ENCODE measurements at regions not wholly inside any gene's neighbourhood (a gene's known extent, or its start where the extent isn't known, plus 50 kb on each side); places are given as distances from the start of the nearest gene placed in this dataset.

GRCh38 chr13:111542530-111543341, 222.3 kb downstream of the TEX29 start:
- Histone ChIP-seq H4K20me1 (ENCODE audit: control insufficient read depth, insufficient read depth, low read depth, low read length) (no peaks in the 10 kb centered on the region), H3K36me3 (ENCODE audit: control insufficient read depth, low read length) (no peaks in the 10 kb centered on the region), H3K9me2 (replicated peaks; ENCODE audit: control insufficient read depth, low read length) (no peaks in the 10 kb centered on the region), H3F3A (ENCODE audit: control insufficient read depth, insufficient read depth) (no peaks in the 10 kb centered on the region), H3K27ac (ENCODE audit: low read depth, low read length) (no peak overlapping the region), H3K4me2 (ENCODE audit: low read length) (no peak overlapping the region), H3K4me3 (ENCODE audit: low read length) (no peak overlapping the region), H3K4me1 (ENCODE audit: control insufficient read depth, low read length) (no peaks in the 10 kb centered on the region), H3K79me2 (ENCODE audit: control insufficient read depth, low read length) (no peaks in the 10 kb centered on the region), H3K27me3 (ENCODE audit: control insufficient read depth, low read length) (no peaks in the 10 kb centered on the region), H3K9me3 (ENCODE audit: control insufficient read depth, insufficient read depth, low read length) (no peaks in the 10 kb centered on the region; the same call in 1 of the 2 replicates)
- TF ChIP-seq EZH2phosphoT487 (IDR thresholded peaks at IDR 0.05; ENCODE audit: borderline replicate concordance, low read length) (no peak), CTCF (IDR thresholded peaks at IDR 0.05; ENCODE audit: low read depth, low read length, poor library complexity, severe bottlenecking) (no peak)

- Histone ChIP-seq H3K4me1 (ENCODE audit: control insufficient read depth, low read length) (no peaks in the 10 kb centered on the region), H3F3A (ENCODE audit: control insufficient read depth, insufficient read depth) (no peaks in the 10 kb centered on the region), H4K20me1 (ENCODE audit: control insufficient read depth, insufficient read depth, low read depth, low read length) (no peaks in the 10 kb centered on the region), H3K36me3 (ENCODE audit: control insufficient read depth, low read length) (no peaks in the 10 kb centered on the region), H3K9me2 (replicated peaks; ENCODE audit: control insufficient read depth, low read length) (no peaks in the 10 kb centered on the region), H3K9me3 (ENCODE audit: control insufficient read depth, insufficient read depth, low read length) (no peaks in the 10 kb centered on the region; the same call in 1 of the 2 replicates), H3K27ac (ENCODE audit: low read depth, low read length) (no peak overlapping the region), H3K4me2 (ENCODE audit: low read length) (no peak overlapping the region), H3K79me2 (ENCODE audit: control insufficient read depth, low read length) (no peaks in the 10 kb centered on the region), H3K4me3 (ENCODE audit: low read length) (no peak overlapping the region), H3K27me3 (ENCODE audit: control insufficient read depth, low read length) (no peaks in the 10 kb centered on the region)
- TF ChIP-seq CTCF (IDR thresholded peaks at IDR 0.05; ENCODE audit: low read depth, low read length, poor library complexity, severe bottlenecking), result no peak
- TF ChIP-seq EZH2phosphoT487 (IDR thresholded peaks at IDR 0.05; ENCODE audit: borderline replicate concordance, low read length), result no peak
Observed at GRCh38 chr13:111546921-111547675, 226.7 kb downstream of the TEX29 start.

GRCh38 chr13:111547726-111548273, 227.4 kb downstream of the TEX29 start:
- no peak overlapping the region for H3K4me2 ChIP-seq (ENCODE audit: low read length)
- no peaks in the 10 kb centered on the region; the same call in 1 of the 2 replicates for H3K9me3 ChIP-seq (ENCODE audit: control insufficient read depth, insufficient read depth, low read length)
- H3K27me3 ChIP-seq (ENCODE audit: control insufficient read depth, low read length), result no peaks in the 10 kb centered on the region

More at GRCh38 chr13:111547726-111548273, 227.4 kb downstream of the TEX29 start:
- no peak overlapping the region for H3K4me3 ChIP-seq (ENCODE audit: low read length)
- no peak for TF ChIP-seq EZH2phosphoT487 (IDR thresholded peaks at IDR 0.05; ENCODE audit: borderline replicate concordance, low read length)
- TF ChIP-seq CTCF (IDR thresholded peaks at IDR 0.05; ENCODE audit: low read depth, low read length, poor library complexity, severe bottlenecking), result no peak
- H3K9me2 ChIP-seq (replicated peaks; ENCODE audit: control insufficient read depth, low read length), result no peaks in the 10 kb centered on the region
- H3K4me1 ChIP-seq (ENCODE audit: control insufficient read depth, low read length), result no peaks in the 10 kb centered on the region
- H3K36me3 ChIP-seq (ENCODE audit: control insufficient read depth, low read length), result no peaks in the 10 kb centered on the region
- no peaks in the 10 kb centered on the region for H3F3A ChIP-seq (ENCODE audit: control insufficient read depth, insufficient read depth)
- no peaks in the 10 kb centered on the region for H3K79me2 ChIP-seq (ENCODE audit: control insufficient read depth, low read length)
- H4K20me1 ChIP-seq (ENCODE audit: control insufficient read depth, insufficient read depth, low read depth, low read length), result no peaks in the 10 kb centered on the region
- H3K27ac ChIP-seq (ENCODE audit: low read depth, low read length), result no peak overlapping the region

Measured in DOHH2 (cell line).